ENCODE measurements at regions not wholly inside any gene's neighbourhood (a gene's known extent, or its start where the extent isn't known, plus 50 kb on each side); places are given as distances from the start of the nearest gene placed in this dataset.

DNA sequence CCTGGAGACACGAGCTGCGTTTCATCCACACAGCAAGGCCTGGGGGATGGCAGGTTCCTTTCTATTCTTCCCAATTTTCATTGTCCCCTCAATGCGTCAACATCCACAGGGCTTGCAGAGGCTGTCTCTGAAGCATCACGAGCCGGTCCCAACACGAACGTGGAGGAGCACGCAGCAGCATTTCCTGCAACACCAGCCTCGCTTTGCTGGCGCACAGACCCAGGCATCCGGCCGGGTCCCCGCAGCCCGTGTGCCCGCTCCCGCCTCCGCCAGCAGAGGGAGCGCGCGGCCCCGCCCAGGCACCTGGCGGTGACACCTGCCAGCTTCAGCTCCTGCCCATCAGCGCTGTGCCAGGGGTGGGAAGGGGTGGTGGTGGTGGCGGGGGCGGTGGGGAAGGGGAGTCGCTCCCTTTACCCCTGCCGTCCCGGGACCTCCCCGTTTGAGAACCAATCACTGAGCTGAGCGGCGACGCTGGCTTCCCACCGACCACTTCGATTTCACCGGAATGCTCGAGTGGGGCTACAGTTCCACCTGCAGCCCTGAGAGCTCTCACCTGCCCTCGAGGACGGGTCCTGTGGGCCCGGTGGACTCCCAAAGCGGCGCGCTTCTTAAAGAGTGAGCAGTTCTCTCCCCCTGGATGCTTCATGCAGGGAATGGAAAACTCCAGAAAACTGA, 464.5 kb downstream of the ICE1 start:
- TF ChIP-seq, protein P1, sequence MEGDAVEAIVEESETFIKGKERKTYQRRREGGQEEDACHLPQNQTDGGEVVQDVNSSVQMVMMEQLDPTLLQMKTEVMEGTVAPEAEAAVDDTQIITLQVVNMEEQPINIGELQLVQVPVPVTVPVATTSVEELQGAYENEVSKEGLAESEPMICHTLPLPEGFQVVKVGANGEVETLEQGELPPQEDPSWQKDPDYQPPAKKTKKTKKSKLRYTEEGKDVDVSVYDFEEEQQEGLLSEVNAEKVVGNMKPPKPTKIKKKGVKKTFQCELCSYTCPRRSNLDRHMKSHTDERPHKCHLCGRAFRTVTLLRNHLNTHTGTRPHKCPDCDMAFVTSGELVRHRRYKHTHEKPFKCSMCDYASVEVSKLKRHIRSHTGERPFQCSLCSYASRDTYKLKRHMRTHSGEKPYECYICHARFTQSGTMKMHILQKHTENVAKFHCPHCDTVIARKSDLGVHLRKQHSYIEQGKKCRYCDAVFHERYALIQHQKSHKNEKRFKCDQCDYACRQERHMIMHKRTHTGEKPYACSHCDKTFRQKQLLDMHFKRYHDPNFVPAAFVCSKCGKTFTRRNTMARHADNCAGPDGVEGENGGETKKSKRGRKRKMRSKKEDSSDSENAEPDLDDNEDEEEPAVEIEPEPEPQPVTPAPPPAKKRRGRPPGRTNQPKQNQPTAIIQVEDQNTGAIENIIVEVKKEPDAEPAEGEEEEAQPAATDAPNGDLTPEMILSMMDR (IDR thresholded peaks at IDR 0.05), result peak; percentile 49 to 66 (median 59)
- TF ChIP-seq POLR2AphosphoS5 (IDR thresholded peaks at IDR 0.05), result no peak
